Sigmoid colon (tissue), 6 donors: ENCODE measurements at regions not wholly inside any gene's neighbourhood (a gene's known extent, or its start where the extent isn't known, plus 50 kb on each side); places are given as distances from the start of the nearest gene placed in this dataset.

Source experiments
- DNase-seq: peaks from one replicate; pipeline ENCODE4 v3.0.0-alpha.2; 2019
- H3K27ac ChIP-seq, 4 donors: fragments of 200-600 bp; sonication (generic); one replicate each; pipeline ENCODE4 v1.5.1; 2016 to 2019; ENCODE audit warnings: mild to moderate bottlenecking in 1 of 4
- H3K27me3 ChIP-seq, 3 donors: fragments of 200-600 bp; sonication (generic); one replicate each; pipeline ENCODE4 v1.5.1; 2019; ENCODE audit warnings: mild to moderate bottlenecking in 1 of 3
- H3K36me3 ChIP-seq, 4 donors: fragments of 200-600 bp; sonication (generic); one replicate each; pipeline ENCODE4 v1.5.1; 2016 to 2019
- H3K4me1 ChIP-seq, 4 donors: fragments of 200-600 bp; sonication (generic); one replicate each; pipeline ENCODE4 v1.5.1; 2017 to 2019
- H3K4me3 ChIP-seq, 4 donors: fragments of 200-600 bp; sonication (generic); one replicate each; pipeline ENCODE4 v1.5.1; 2017 to 2019; ENCODE audit warnings: mild to moderate bottlenecking in 2 of 4, moderate library complexity in 1 of 4
- H3K9me3 ChIP-seq, 4 donors: fragments of 200-600 bp in 3 of 4; sonication (generic) in 3 of 4; one replicate each; pipeline versions ENCODE4 v1.5.1 to v1.6.1; 2013 to 2019
- CTCF ChIP-seq, 4 experiments: fragments of 450-650 bp in 3 of 4; fragments of 200-600 bp in 1 of 4; IDR thresholded peaks; one replicate each; pipeline ENCODE4 v1.5.1; 2016 to 2019; ENCODE audit warnings: antibody characterized with exemption in 4 of 4, mild to moderate bottlenecking in 3 of 4, moderate library complexity in 2 of 4
- EP300 ChIP-seq, 4 donors: sonication (generic); formaldehyde crosslinking; IDR thresholded peaks; one replicate each; pipeline ENCODE4 v1.6.1; 2017; ENCODE audit warnings: antibody characterized with exemption in 4 of 4
- POLR2A ChIP-seq, 2 donors: fragments of 450-650 bp; IDR thresholded peaks; one replicate each; pipeline ENCODE4 v1.6.1; 2016; ENCODE audit warnings: antibody characterized with exemption in 2 of 2, mild to moderate bottlenecking in 2 of 2, moderate library complexity in 2 of 2
- POLR2AphosphoS5 ChIP-seq, 4 donors: sonication (generic); formaldehyde crosslinking; IDR thresholded peaks; one replicate each; pipeline ENCODE4 v1.6.1; 2017; ENCODE audit warnings: antibody characterized with exemption in 4 of 4
- WGBS, 2 donors: extraction: QIAGEN DNeasy Blood & Tissue Kit; methylation state at CpG; one replicate each; pipeline ENCODE4 v1.1.7; 2013; 5-methylcytosine and 5-hydroxymethylcytosine counted together
- intact Hi-C: fragments of 100-400 bp; cut with DNase I; formaldehyde crosslinking; loops from one replicate; pipeline ENCODE4 v1.15.1; 2023
- donor health status: healthy with polysubstance abuse.
- donor health status: healthy.

- Histone ChIP-seq H3K36me3 (no peaks in the 10 kb centered on the region), H3K4me1 (no peaks in the 10 kb centered on the region), H3K27me3 (peaks cover 0 to 7% (median 0%) of the 10 kb centered on the region in 3 donors), H3K4me3 (no peak overlapping the region), H3K9me3 (no peaks in the 10 kb centered on the region), H3K27ac (no peak overlapping the region)
- intact Hi-C loops: no loop called here
- no peak for TF ChIP-seq EP300 (IDR thresholded peaks at IDR 0.05)
- no peak for TF ChIP-seq CTCF (IDR thresholded peaks at IDR 0.05)
- no peak for TF ChIP-seq POLR2AphosphoS5 (IDR thresholded peaks at IDR 0.05)
- TF ChIP-seq POLR2A (IDR thresholded peaks at IDR 0.05): no peak
- 41 to 56% methylated on average over 2 of the region's 2 CpGs for WGBS, 2 donors
- no peak for DNase-seq
These were observed 217.3 kb upstream of the SULF2 start for GRCh38 chr20:48002517-48002970.

DNA sequence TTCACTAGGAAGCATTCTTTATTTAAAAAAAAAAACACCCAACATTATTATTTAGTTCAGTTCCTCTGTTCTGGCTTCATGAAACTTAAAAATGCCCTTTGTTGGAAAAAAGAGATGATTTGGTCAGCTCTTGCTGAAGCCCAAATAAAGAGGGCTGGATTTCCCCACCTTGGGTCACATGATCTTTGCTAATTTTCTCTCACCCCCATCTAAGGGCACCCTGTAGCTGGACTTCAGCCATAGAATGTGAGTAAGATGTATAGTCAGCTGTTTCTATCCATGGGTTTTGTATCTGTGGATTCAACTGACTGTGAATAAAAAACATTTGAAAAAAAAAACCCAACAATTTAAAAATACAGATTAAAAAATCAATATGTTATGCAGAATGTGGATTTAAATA, 213.9 kb upstream of the SULF2 start:
- H3K4me3 ChIP-seq: no peak overlapping the region
- H3K9me3 ChIP-seq: no peaks in the 10 kb centered on the region
- H3K4me1 ChIP-seq: no peaks in the 10 kb centered on the region
- TF ChIP-seq CTCF (IDR thresholded peaks at IDR 0.05): no peak
- TF ChIP-seq POLR2A (IDR thresholded peaks at IDR 0.05): no peak
- no peak for TF ChIP-seq POLR2AphosphoS5 (IDR thresholded peaks at IDR 0.05)
- no peak for TF ChIP-seq EP300 (IDR thresholded peaks at IDR 0.05)
- no peak overlapping the region for H3K27ac ChIP-seq
- H3K36me3 ChIP-seq: no peaks in the 10 kb centered on the region
- DNase-seq: no peak
- intact Hi-C loops: no loop called here
- no peaks in the 10 kb centered on the region for H3K27me3 ChIP-seq

DNA sequence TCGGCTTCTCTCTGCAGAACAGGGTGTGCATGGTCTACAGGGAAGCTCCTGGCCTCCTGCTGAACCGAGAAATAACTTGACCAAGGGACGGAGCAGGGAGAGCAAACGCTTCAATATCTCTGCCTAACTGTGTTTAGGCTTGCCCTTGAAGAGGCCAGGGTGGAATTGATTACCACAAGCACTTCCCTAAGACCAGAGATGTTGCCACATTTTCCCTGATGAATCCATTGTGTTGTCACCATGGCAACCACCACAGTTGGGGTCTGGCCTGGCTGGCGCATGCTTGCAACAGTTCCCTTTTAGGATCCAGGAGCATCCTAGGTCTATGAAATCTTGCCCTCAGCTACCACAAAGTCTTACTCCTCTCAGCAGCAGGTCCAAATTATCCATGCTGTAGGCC, 213.5 kb upstream of the SULF2 start:
- Histone ChIP-seq H3K27me3 (no peaks in the 10 kb centered on the region), H3K4me3 (no peak overlapping the region), H3K4me1 (no peaks in the 10 kb centered on the region), H3K9me3 (no peaks in the 10 kb centered on the region), H3K27ac (no peak overlapping the region), H3K36me3 (no peaks in the 10 kb centered on the region)
- intact Hi-C loops: no loop called here
- no peak for DNase-seq
- TF ChIP-seq POLR2A (IDR thresholded peaks at IDR 0.05) (no peak), EP300 (IDR thresholded peaks at IDR 0.05) (no peak), POLR2AphosphoS5 (IDR thresholded peaks at IDR 0.05) (no peak), CTCF (IDR thresholded peaks at IDR 0.05) (no peak)
- 86 to 87% methylated on average over 5 of the region's 5 CpGs for WGBS, 2 donors

- Histone ChIP-seq H3K27me3 (no peaks in the 10 kb centered on the region), H3K9me3 (peaks cover 0 to 6% (median 1%) of the 10 kb centered on the region in 4 donors), H3K4me1 (no peaks in the 10 kb centered on the region), H3K36me3 (no peaks in the 10 kb centered on the region), H3K4me3 (no peak overlapping the region), H3K27ac (no peak overlapping the region)
- no peak for DNase-seq
- WGBS, 2 donors: 83 to 84% methylated on average over 6 of the region's 6 CpGs
- intact Hi-C loops: no loop called here
- TF ChIP-seq POLR2AphosphoS5 (IDR thresholded peaks at IDR 0.05) (no peak), POLR2A (IDR thresholded peaks at IDR 0.05) (no peak), EP300 (IDR thresholded peaks at IDR 0.05) (no peak), CTCF (IDR thresholded peaks at IDR 0.05) (no peak)
These were observed 210.4 kb upstream of the SULF2 start for GRCh38 chr20:47995661-47996060.

DNA sequence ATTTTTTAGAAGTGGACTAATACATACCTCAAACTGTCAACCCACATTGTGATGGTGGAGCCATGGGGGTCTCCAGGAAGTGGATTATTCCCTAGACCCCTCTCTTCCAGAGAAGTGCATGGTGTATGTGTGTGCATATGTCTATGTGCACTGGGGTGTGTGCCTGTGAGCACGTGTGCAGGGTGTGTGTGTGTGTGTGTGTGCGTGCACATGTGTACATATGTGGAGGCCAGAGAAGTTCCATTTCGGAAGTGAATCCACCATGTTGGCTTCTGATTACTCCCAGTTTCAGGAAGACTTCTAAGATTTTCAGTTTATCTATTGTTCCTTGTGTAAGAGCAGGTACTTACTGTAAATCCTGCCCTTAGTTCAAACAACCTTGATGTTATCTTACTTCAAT, 208.5 kb upstream of the SULF2 start:
- H3K4me3 ChIP-seq: no peak overlapping the region
- 94 to 97% methylated on average over 3 of the region's 3 CpGs for WGBS, 2 donors
- peaks cover 0 to 6% (median 1%) of the 10 kb centered on the region in 4 donors for H3K9me3 ChIP-seq
- intact Hi-C loops: no loop called here
- no peak for DNase-seq
- H3K36me3 ChIP-seq: no peaks in the 10 kb centered on the region
- no peaks in the 10 kb centered on the region for H3K27me3 ChIP-seq
- TF ChIP-seq CTCF (IDR thresholded peaks at IDR 0.05) (no peak), EP300 (IDR thresholded peaks at IDR 0.05) (no peak), POLR2AphosphoS5 (IDR thresholded peaks at IDR 0.05) (no peak), POLR2A (IDR thresholded peaks at IDR 0.05) (no peak)
- peaks cover 0 to 9% (median 0%) of the 10 kb centered on the region in 4 donors for H3K4me1 ChIP-seq
- no peak overlapping the region for H3K27ac ChIP-seq
